IPS-20b (cell line): ENCODE measurements at regions not wholly inside any gene's neighbourhood (a gene's known extent, or its start where the extent isn't known, plus 50 kb on each side); places are given as distances from the start of the nearest gene placed in this dataset.

Experiments
- H3K27ac ChIP-seq: one replicate; pipeline ENCODE4 v1.5.1; 2013; ENCODE audit warnings: low read length
- H3K27me3 ChIP-seq: 2 replicates; pipeline ENCODE4 v1.6.1; 2013; ENCODE audit warnings: mild to moderate bottlenecking, low read length, inconsistent platforms; ENCODE audit not compliant: insufficient read depth
- H3K36me3 ChIP-seq: 2 replicates; pipeline ENCODE4 v1.6.1; 2013; ENCODE audit warnings: low read depth, mild to moderate bottlenecking, inconsistent platforms, low read length, moderate library complexity; ENCODE audit not compliant: insufficient read depth
- H3K4me1 ChIP-seq: 2 replicates; pipeline ENCODE4 v1.6.1; 2013; ENCODE audit warnings: mild to moderate bottlenecking, control low read depth, inconsistent platforms, low read length, moderate library complexity; ENCODE audit not compliant: insufficient read depth
- H3K4me3 ChIP-seq: 2 replicates; pipeline ENCODE4 v1.5.1; 2013; ENCODE audit warnings: mild to moderate bottlenecking, low read length, inconsistent platforms
- H3K9ac ChIP-seq: 2 replicates; pipeline ENCODE4 v1.6.1; 2013; ENCODE audit warnings: low read depth, mild to moderate bottlenecking, inconsistent platforms, low read length, moderate library complexity
- H3K9me3 ChIP-seq: 2 replicates; pipeline ENCODE4 v1.6.1; 2013; ENCODE audit warnings: mild to moderate bottlenecking, low read depth, low read length, inconsistent platforms; ENCODE audit not compliant: insufficient read depth

- Histone ChIP-seq H3K36me3 (no peaks in the 10 kb centered on the region), H3K9ac (no peak overlapping the region), H3K27ac (no peak overlapping the region), H3K4me3 (no peak overlapping the region), H3K27me3 (no peaks in the 10 kb centered on the region), H3K4me1 (no peaks in the 10 kb centered on the region; the same call in 1 of the 2 replicates), H3K9me3 (no peaks in the 10 kb centered on the region)
These were observed 261.7 kb upstream of the TCERG1L start for GRCh38 chr10:131573256-131573655.

GRCh38 chr10:131573707-131574106 lies 262.2 kb upstream of the TCERG1L start:
- no peak overlapping the region for H3K27ac ChIP-seq
- H3K4me3 ChIP-seq = no peak overlapping the region
- no peaks in the 10 kb centered on the region; the same call in 1 of the 2 replicates for H3K4me1 ChIP-seq
- H3K27me3 ChIP-seq = no peaks in the 10 kb centered on the region
- no peaks in the 10 kb centered on the region for H3K36me3 ChIP-seq
- no peaks in the 10 kb centered on the region for H3K9me3 ChIP-seq
- no peak overlapping the region for H3K9ac ChIP-seq

GRCh38 chr10:131574363-131574706 lies 262.8 kb upstream of the TCERG1L start:
- no peak overlapping the region for H3K4me3 ChIP-seq
- no peak overlapping the region for H3K27ac ChIP-seq
- no peaks in the 10 kb centered on the region for H3K36me3 ChIP-seq
- H3K9me3 ChIP-seq = no peaks in the 10 kb centered on the region
- H3K27me3 ChIP-seq = no peaks in the 10 kb centered on the region
- H3K4me1 ChIP-seq = no peaks in the 10 kb centered on the region; the same call in 1 of the 2 replicates
- H3K9ac ChIP-seq = no peak overlapping the region

GRCh38 chr10:131574707-131575430 lies 263.3 kb upstream of the TCERG1L start:
- Histone ChIP-seq H3K27me3 (no peaks in the 10 kb centered on the region), H3K4me1 (no peaks in the 10 kb centered on the region; the same call in 1 of the 2 replicates), H3K36me3 (no peaks in the 10 kb centered on the region), H3K9me3 (no peaks in the 10 kb centered on the region), H3K27ac (no peak overlapping the region), H3K9ac (no peak overlapping the region), H3K4me3 (no peak overlapping the region)

- Histone ChIP-seq H3K27ac (no peak overlapping the region), H3K9ac (no peak overlapping the region), H3K4me3 (no peak overlapping the region), H3K9me3 (no peaks in the 10 kb centered on the region), H3K36me3 (no peaks in the 10 kb centered on the region), H3K27me3 (no peaks in the 10 kb centered on the region), H3K4me1 (no peaks in the 10 kb centered on the region; the same call in 1 of the 2 replicates)
These were observed 264.4 kb upstream of the TCERG1L start for GRCh38 chr10:131575877-131576276.

- H3K36me3 ChIP-seq = no peaks in the 10 kb centered on the region
- H3K4me3 ChIP-seq = no peak overlapping the region
- H3K27me3 ChIP-seq = no peaks in the 10 kb centered on the region
- H3K4me1 ChIP-seq = no peaks in the 10 kb centered on the region; the same call in 1 of the 2 replicates
- H3K9me3 ChIP-seq = no peaks in the 10 kb centered on the region
- H3K27ac ChIP-seq = no peak overlapping the region
- no peak overlapping the region for H3K9ac ChIP-seq
These were observed 265.0 kb upstream of the TCERG1L start for GRCh38 chr10:131576341-131577177.

- Histone ChIP-seq H3K27ac (no peak overlapping the region), H3K4me1 (no peaks in the 10 kb centered on the region; the same call in 1 of the 2 replicates), H3K27me3 (no peaks in the 10 kb centered on the region), H3K9me3 (no peaks in the 10 kb centered on the region; the same call in 1 of the 2 replicates), H3K36me3 (no peaks in the 10 kb centered on the region), H3K4me3 (no peak overlapping the region), H3K9ac (no peak overlapping the region)
These were observed 265.6 kb upstream of the TCERG1L start for GRCh38 chr10:131577178-131577555.

- Histone ChIP-seq H3K9ac (no peak overlapping the region), H3K27ac (no peak overlapping the region), H3K4me1 (no peaks in the 10 kb centered on the region; the same call in 1 of the 2 replicates), H3K36me3 (no peaks in the 10 kb centered on the region), H3K9me3 (no peaks in the 10 kb centered on the region; the same call in 1 of the 2 replicates), H3K27me3 (no peaks in the 10 kb centered on the region), H3K4me3 (no peak overlapping the region)
These were observed 266.4 kb upstream of the TCERG1L start for GRCh38 chr10:131577786-131578471.

- H3K9me3 ChIP-seq = no peaks in the 10 kb centered on the region; the same call in 1 of the 2 replicates
- H3K4me3 ChIP-seq = no peak overlapping the region
- H3K27me3 ChIP-seq = no peaks in the 10 kb centered on the region
- H3K4me1 ChIP-seq = no peaks in the 10 kb centered on the region; the same call in 1 of the 2 replicates
- no peak overlapping the region for H3K9ac ChIP-seq
- H3K27ac ChIP-seq = no peak overlapping the region
- no peaks in the 10 kb centered on the region for H3K36me3 ChIP-seq
These were observed 267.0 kb upstream of the TCERG1L start for GRCh38 chr10:131578472-131578970.

GRCh38 chr10:131579251-131580071 lies 267.9 kb upstream of the TCERG1L start:
- Histone ChIP-seq H3K27me3 (no peaks in the 10 kb centered on the region), H3K9me3 (no peaks in the 10 kb centered on the region; the same call in 1 of the 2 replicates), H3K27ac (no peak overlapping the region), H3K4me3 (no peak overlapping the region), H3K36me3 (no peaks in the 10 kb centered on the region), H3K9ac (no peak overlapping the region), H3K4me1 (no peaks in the 10 kb centered on the region; the same call in 1 of the 2 replicates)
